Keratinocyte (primary cell): ENCODE measurements at regions not wholly inside any gene's neighbourhood (a gene's known extent, or its start where the extent isn't known, plus 50 kb on each side); places are given as distances from the start of the nearest gene placed in this dataset.
"Not testable (repeated sequence)": the region's sequence is repeated elsewhere in the genome, so short reads cannot be mapped to it uniquely, and the experiment has no call there.

Source experiments
- DNase-seq: peaks from one replicate; pipeline ENCODE4 v3.0.0-alpha.2; 2011; ENCODE audit warnings: low read depth, missing footprints, low spot score
- FAIRE-seq: peaks from 2 replicates; lab custom pipeline; 2011; peaks lifted over from hg19 to GRCh38; lab: Jason Lieb, UNC
- H2AFZ ChIP-seq: 2 replicates; pipeline ENCODE4 v1.6.0; 2012; ENCODE audit warnings: low read length, control low read depth, inconsistent platforms; ENCODE audit not compliant: control insufficient read depth
- H3K27ac ChIP-seq: 2 replicates; pipeline ENCODE4 v1.5.1; 2011; ENCODE audit warnings: low read length; ENCODE audit not compliant: control insufficient read depth, insufficient read depth
- H3K27me3 ChIP-seq: 3 replicates; pipeline ENCODE4 v1.6.0; 2011; ENCODE audit warnings: low read length; ENCODE audit not compliant: control insufficient read depth, insufficient read depth; ENCODE audit errors: extremely low read depth
- H3K36me3 ChIP-seq, 2 experiments: 2 replicates in 1 of 2; 3 replicates in 1 of 2; pipeline ENCODE4 v1.5.1; 2011; ENCODE audit warnings: low read length in 2 of 2, mild to moderate bottlenecking in 1 of 2; ENCODE audit not compliant: control insufficient read depth in 2 of 2, insufficient read depth in 2 of 2; ENCODE audit errors: extremely low read depth in 1 of 2
- H3K4me1 ChIP-seq: 3 replicates; pipeline ENCODE4 v1.5.1; 2011; ENCODE audit warnings: low read length; ENCODE audit not compliant: control insufficient read depth, insufficient read depth; ENCODE audit errors: extremely low read depth
- H3K4me2 ChIP-seq: 3 replicates; pipeline ENCODE4 v1.6.0; 2011; ENCODE audit warnings: low read depth, low read length; ENCODE audit not compliant: control insufficient read depth, insufficient read depth; ENCODE audit errors: extremely low read depth
- H3K4me3 ChIP-seq, 3 experiments: fragments of 200-600 bp in 1 of 3; sonication (generic) in 1 of 3; 2 replicates in 2 of 3; 3 replicates in 1 of 3; pipeline ENCODE4 v1.5.1; 2011 to 2016; ENCODE audit warnings: low read length in 3 of 3, mild to moderate bottlenecking in 3 of 3, control low read depth in 2 of 3, inconsistent platforms in 1 of 3, low read depth in 1 of 3, mixed read lengths in 1 of 3, mixed run types in 1 of 3, moderate library complexity in 1 of 3; ENCODE audit not compliant: control insufficient read depth in 2 of 3, insufficient read depth in 2 of 3; ENCODE audit errors: extremely low read depth in 1 of 3
- H3K79me2 ChIP-seq: 2 replicates; pipeline ENCODE4 v1.6.0; 2012; ENCODE audit warnings: low read length; ENCODE audit not compliant: control insufficient read depth, insufficient read depth
- H3K9ac ChIP-seq: 3 replicates; pipeline ENCODE4 v1.6.0; 2011; ENCODE audit warnings: low read length; ENCODE audit not compliant: control insufficient read depth, insufficient read depth; ENCODE audit errors: extremely low read depth
- H3K9me1 ChIP-seq: 3 replicates; pipeline ENCODE4 v1.6.0; 2011; ENCODE audit warnings: low read length; ENCODE audit not compliant: control insufficient read depth, insufficient read depth; ENCODE audit errors: extremely low read depth
- H3K9me3 ChIP-seq: 2 replicates; pipeline ENCODE4 v1.5.1; 2012; ENCODE audit warnings: low read depth, low read length; ENCODE audit not compliant: control insufficient read depth
- H4K20me1 ChIP-seq: 3 replicates; pipeline ENCODE4 v1.6.0; 2011; ENCODE audit warnings: low read length; ENCODE audit not compliant: control insufficient read depth, insufficient read depth; ENCODE audit errors: extremely low read depth
- CTCF ChIP-seq, 3 experiments: IDR thresholded peaks in 1 of 3; conservative IDR thresholded peaks in 1 of 3; optimal IDR thresholded peaks in 1 of 3; 2 replicates in 2 of 3; 3 replicates in 1 of 3; pipeline versions ENCODE3 to v1.5.1; 2011; ENCODE audit warnings: low read length in 3 of 3, mild to moderate bottlenecking in 3 of 3, moderate library complexity in 2 of 3, control low read depth in 1 of 3, inconsistent platforms in 1 of 3; ENCODE audit not compliant: insufficient read depth in 2 of 3; ENCODE audit errors: extremely low read depth in 1 of 3
- EZH2 ChIP-seq: IDR thresholded peaks from one replicate; pipeline ENCODE4 v1.6.1; 2012; ENCODE audit warnings: inconsistent platforms, mild to moderate bottlenecking, low read length, moderate library complexity
- dilution Hi-C: fragments of 300-500 bp; cut with MboI; formaldehyde crosslinking; loops from one replicate; pipeline ENCODE4 v1.7.0; 2020; ENCODE audit warnings: low sequenced_read_pairs; ENCODE audit not compliant: extremely low pct_ligation_motif_present

- no peaks in the 10 kb centered on the region for H4K20me1 ChIP-seq
- H3K9me3 ChIP-seq: no peaks in the 10 kb centered on the region
- dilution Hi-C loops: no loop called here
- DNase-seq (no peak), FAIRE-seq (no peak)
- H3K4me3 ChIP-seq: no peak overlapping the region
- H3K9ac ChIP-seq: no peak overlapping the region
- TF ChIP-seq CTCF (optimal IDR thresholded peaks at IDR 0.05 in 1 of 3, IDR thresholded peaks at IDR 0.05 in 1 of 3, conservative IDR thresholded peaks at IDR 0.05 in 1 of 3; ENCODE audit: extremely low read depth in 1 of 3, insufficient read depth in 2 of 3, low read length in 3 of 3): no peak
- TF ChIP-seq EZH2: no peak
- H3K4me1 ChIP-seq: no peaks in the 10 kb centered on the region
- H3K27ac ChIP-seq: no peak overlapping the region
- no peak overlapping the region for H3K4me2 ChIP-seq
- H3K27me3 ChIP-seq: no peaks in the 10 kb centered on the region
- H3K36me3 ChIP-seq: no peaks in the 10 kb centered on the region
- no peaks in the 10 kb centered on the region for H3K9me1 ChIP-seq
- no peaks in the 10 kb centered on the region for H3K79me2 ChIP-seq
- no peak overlapping the region for H2AFZ ChIP-seq
These were observed 193.0 kb upstream of the REG3G start for GRCh38 chr2:78832481-78832880.

- Histone ChIP-seq H3K4me2 (no peak overlapping the region), H3K4me1 (no peaks in the 10 kb centered on the region), H3K9me1 (no peaks in the 10 kb centered on the region), H4K20me1 (no peaks in the 10 kb centered on the region), H3K36me3 (no peaks in the 10 kb centered on the region), H3K27ac (no peak overlapping the region), H2AFZ (no peak overlapping the region), H3K4me3 (no peak overlapping the region), H3K79me2 (no peaks in the 10 kb centered on the region), H3K9ac (no peak overlapping the region), H3K27me3 (no peaks in the 10 kb centered on the region), H3K9me3 (no peaks in the 10 kb centered on the region)
- DNase-seq: no peak
- FAIRE-seq: no peak
- dilution Hi-C loops: no loop called here
- TF ChIP-seq EZH2 (no peak), CTCF (optimal IDR thresholded peaks at IDR 0.05 in 1 of 3, IDR thresholded peaks at IDR 0.05 in 1 of 3, conservative IDR thresholded peaks at IDR 0.05 in 1 of 3; ENCODE audit: extremely low read depth in 1 of 3, insufficient read depth in 2 of 3, low read length in 3 of 3) (no peak)
These were observed 186.2 kb upstream of the REG3G start for GRCh38 chr2:78839259-78839658.

- H3K27ac ChIP-seq, H3K9me3 ChIP-seq, H2AFZ ChIP-seq, H3K4me3 ChIP-seq, DNase-seq, H3K4me1 ChIP-seq, dilution Hi-C loops, H3K9me1 ChIP-seq, H3K9ac ChIP-seq, H3K4me2 ChIP-seq, H4K20me1 ChIP-seq, H3K79me2 ChIP-seq, H3K27me3 ChIP-seq, H3K36me3 ChIP-seq, FAIRE-seq: not testable (repeated sequence)
These were observed 185.2 kb upstream of the REG3G start for GRCh38 chr2:78840311-78840710.
